MG63 (cell line): ENCODE measurements at regions not wholly inside any gene's neighbourhood (a gene's known extent, or its start where the extent isn't known, plus 50 kb on each side); places are given as distances from the start of the nearest gene placed in this dataset.
A peak's percentile ranks its signal among the peaks of the same experiment; 100 is the strongest.

ENCODE experiments used
- DNase-seq: peaks from one replicate; pipeline ENCODE4 v3.0.0-alpha.2; 2020
- H3K27me3 ChIP-seq: fragments of 250-450 bp; sonication (Bioruptor Pico); 2 replicates; pipeline ENCODE4 v1.5.1; 2020; ENCODE audit warnings: mild to moderate bottlenecking, moderate library complexity
- H3K36me3 ChIP-seq: fragments of 250-450 bp; sonication (Bioruptor Pico); 2 replicates; pipeline ENCODE4 v1.5.1; 2020; ENCODE audit warnings: mild to moderate bottlenecking, moderate library complexity
- H3K4me3 ChIP-seq: fragments of 250-450 bp; sonication (Bioruptor Pico); 2 replicates; pipeline ENCODE4 v1.5.1; 2020; ENCODE audit warnings: mild to moderate bottlenecking, moderate library complexity
- H3K9me3 ChIP-seq: fragments of 250-450 bp; sonication (Bioruptor Pico); 2 replicates; pipeline ENCODE4 v1.5.1; 2020; ENCODE audit warnings: mild to moderate bottlenecking, moderate library complexity

- Histone ChIP-seq H3K4me3 (no peak overlapping the region), H3K36me3 (no peaks in the 10 kb centered on the region), H3K9me3 (no peaks in the 10 kb centered on the region), H3K27me3 (no peaks in the 10 kb centered on the region)
- DNase-seq: no peak
Observed at GRCh38 chr11:109970516-109971183, 122.5 kb upstream of the ZC3H12C start.

GRCh38 chr11:109971184-109971523, 122.0 kb upstream of the ZC3H12C start:
- Histone ChIP-seq H3K9me3 (no peaks in the 10 kb centered on the region), H3K4me3 (no peak overlapping the region), H3K27me3 (no peaks in the 10 kb centered on the region), H3K36me3 (no peaks in the 10 kb centered on the region)
- DNase-seq: no peak

- Histone ChIP-seq H3K4me3 (no peak overlapping the region), H3K36me3 (no peaks in the 10 kb centered on the region), H3K27me3 (no peaks in the 10 kb centered on the region), H3K9me3 (no peaks in the 10 kb centered on the region)
- no peak for DNase-seq
Observed at GRCh38 chr11:109972181-109972715, 120.9 kb upstream of the ZC3H12C start.

GRCh38 chr11:109972939-109973338, 120.3 kb upstream of the ZC3H12C start:
- DNase-seq: no peak
- H3K27me3 ChIP-seq: no peaks in the 10 kb centered on the region
- no peaks in the 10 kb centered on the region for H3K9me3 ChIP-seq
- H3K4me3 ChIP-seq: no peak overlapping the region
- H3K36me3 ChIP-seq: no peaks in the 10 kb centered on the region

- no peak for DNase-seq
- H3K4me3 ChIP-seq: no peak overlapping the region
- no peaks in the 10 kb centered on the region for H3K27me3 ChIP-seq
- H3K36me3 ChIP-seq: no peaks in the 10 kb centered on the region
- H3K9me3 ChIP-seq: no peaks in the 10 kb centered on the region
Observed at GRCh38 chr11:109973486-109973885, 119.7 kb upstream of the ZC3H12C start.

- no peak for DNase-seq
- Histone ChIP-seq H3K4me3 (no peak overlapping the region), H3K9me3 (no peaks in the 10 kb centered on the region), H3K27me3 (no peaks in the 10 kb centered on the region), H3K36me3 (no peaks in the 10 kb centered on the region)
Observed at GRCh38 chr11:109974523-109974922, 118.7 kb upstream of the ZC3H12C start.

- Histone ChIP-seq H3K36me3 (no peaks in the 10 kb centered on the region), H3K4me3 (no peak overlapping the region), H3K9me3 (no peaks in the 10 kb centered on the region), H3K27me3 (no peaks in the 10 kb centered on the region)
- DNase-seq: peak; percentile 16
Observed at GRCh38 chr11:109978895-109979294, 114.3 kb upstream of the ZC3H12C start.

GRCh38 chr11:109981031-109981636, 112.1 kb upstream of the ZC3H12C start:
- Histone ChIP-seq H3K36me3 (no peaks in the 10 kb centered on the region), H3K9me3 (no peaks in the 10 kb centered on the region), H3K27me3 (no peaks in the 10 kb centered on the region), H3K4me3 (no peak overlapping the region)
- DNase-seq: no peak

- no peaks in the 10 kb centered on the region for H3K27me3 ChIP-seq
- H3K9me3 ChIP-seq: no peaks in the 10 kb centered on the region
- no peak for DNase-seq
- no peak overlapping the region for H3K4me3 ChIP-seq
- no peaks in the 10 kb centered on the region for H3K36me3 ChIP-seq
Observed at GRCh38 chr11:109983358-109983757, 109.8 kb upstream of the ZC3H12C start.

- H3K27me3 ChIP-seq: no peaks in the 10 kb centered on the region
- H3K4me3 ChIP-seq: no peak overlapping the region
- DNase-seq: no peak
- no peaks in the 10 kb centered on the region for H3K9me3 ChIP-seq
- no peaks in the 10 kb centered on the region for H3K36me3 ChIP-seq
Observed at GRCh38 chr11:109984634-109985289, 108.4 kb upstream of the ZC3H12C start.

- Histone ChIP-seq H3K27me3 (no peaks in the 10 kb centered on the region), H3K4me3 (no peak overlapping the region), H3K36me3 (no peaks in the 10 kb centered on the region), H3K9me3 (no peaks in the 10 kb centered on the region)
- DNase-seq: no peak
Observed at GRCh38 chr11:109986488-109986887, 106.7 kb upstream of the ZC3H12C start.

- Histone ChIP-seq H3K4me3 (no peak overlapping the region), H3K36me3 (no peaks in the 10 kb centered on the region), H3K27me3 (no peaks in the 10 kb centered on the region), H3K9me3 (no peaks in the 10 kb centered on the region)
- no peak for DNase-seq
Observed at GRCh38 chr11:109991835-109992234, 101.4 kb upstream of the ZC3H12C start.

- DNase-seq: no peak
Observed at GRCh38 chr11:109993786-109994185, 99.4 kb upstream of the ZC3H12C start.

GRCh38 chr11:109994907-109995306, 98.3 kb upstream of the ZC3H12C start:
- H3K4me3 ChIP-seq: no peak overlapping the region
- DNase-seq: no peak
- no peaks in the 10 kb centered on the region for H3K27me3 ChIP-seq
- H3K36me3 ChIP-seq: no peaks in the 10 kb centered on the region
- no peaks in the 10 kb centered on the region for H3K9me3 ChIP-seq

More at GRCh38 chr11:109993786-109994185, 99.4 kb upstream of the ZC3H12C start:
- Histone ChIP-seq H3K36me3 (no peaks in the 10 kb centered on the region), H3K9me3 (no peaks in the 10 kb centered on the region), H3K4me3 (no peak overlapping the region), H3K27me3 (no peaks in the 10 kb centered on the region)

GRCh38 chr11:109996060-109996459, 97.1 kb upstream of the ZC3H12C start:
- Histone ChIP-seq H3K27me3 (no peaks in the 10 kb centered on the region), H3K9me3 (no peaks in the 10 kb centered on the region), H3K4me3 (no peak overlapping the region), H3K36me3 (no peaks in the 10 kb centered on the region)
- no peak for DNase-seq

GRCh38 chr11:109998921-109999320, 94.3 kb upstream of the ZC3H12C start:
- no peak overlapping the region for H3K4me3 ChIP-seq
- H3K27me3 ChIP-seq: no peaks in the 10 kb centered on the region
- H3K36me3 ChIP-seq: no peaks in the 10 kb centered on the region
- DNase-seq: no peak
- H3K9me3 ChIP-seq: no peaks in the 10 kb centered on the region

- no peak overlapping the region for H3K4me3 ChIP-seq
- 0 out of 2 replicates have a peak, but pooled peaks cover under 1% of the 10 kb centered on the region for H3K9me3 ChIP-seq
- peak; percentile 65 for DNase-seq
- no peaks in the 10 kb centered on the region for H3K36me3 ChIP-seq
- H3K27me3 ChIP-seq: no peaks in the 10 kb centered on the region
Observed at GRCh38 chr11:110000031-110000502, 93.1 kb upstream of the ZC3H12C start.
